ENCODE measurements at regions not wholly inside any gene's neighbourhood (a gene's known extent, or its start where the extent isn't known, plus 50 kb on each side); places are given as distances from the start of the nearest gene placed in this dataset.
"Not testable (repeated sequence)": the region's sequence is repeated elsewhere in the genome, so short reads cannot be mapped to it uniquely, and the experiment has no call there.

- not testable (repeated sequence) for DNase-seq
Observed at GRCh38 chr2:91575701-91576100, 2884.2 kb downstream of the RPIA start.

GRCh38 chr2:91577406-91577805 is 2885.9 kb downstream of the RPIA start:
- not testable (repeated sequence) for DNase-seq

GRCh38 chr2:91578678-91579077 is 2887.2 kb downstream of the RPIA start:
- not testable (repeated sequence) for DNase-seq

- not testable (repeated sequence) for DNase-seq
Observed at GRCh38 chr2:91579555-91579954, 2888.1 kb downstream of the RPIA start.

- not testable (repeated sequence) for DNase-seq
Observed at GRCh38 chr2:91580043-91580442, 2888.6 kb downstream of the RPIA start.

- DNase-seq, result not testable (repeated sequence)
Observed at GRCh38 chr2:91587098-91587497, 2895.6 kb downstream of the RPIA start.

GRCh38 chr2:91587908-91588535 is 2896.5 kb downstream of the RPIA start:
- not testable (repeated sequence) for DNase-seq

GRCh38 chr2:91588782-91589223 is 2897.3 kb downstream of the RPIA start:
- DNase-seq, result not testable (repeated sequence)

GRCh38 chr2:91589454-91590328 is 2898.2 kb downstream of the RPIA start:
- DNase-seq, result not testable (repeated sequence)

- not testable (repeated sequence) for DNase-seq
Observed at GRCh38 chr2:91590381-91590780, 2898.9 kb downstream of the RPIA start.

GRCh38 chr2:91591066-91591465 is 2899.6 kb downstream of the RPIA start:
- DNase-seq, result not testable (repeated sequence)

- not testable (repeated sequence) for DNase-seq
Observed at GRCh38 chr2:91597436-91597835, 2906.0 kb downstream of the RPIA start.

GRCh38 chr2:91598519-91598918 is 2907.0 kb downstream of the RPIA start:
- DNase-seq, result not testable (repeated sequence)

- not testable (repeated sequence) for DNase-seq
Observed at GRCh38 chr2:91599000-91599399, 2907.5 kb downstream of the RPIA start.

GRCh38 chr2:91602860-91603259 is 2911.4 kb downstream of the RPIA start:
- DNase-seq, result not testable (repeated sequence)

- not testable (repeated sequence) for DNase-seq
Observed at GRCh38 chr2:91603996-91604395, 2912.5 kb downstream of the RPIA start.

- DNase-seq, result not testable (repeated sequence)
Observed at GRCh38 chr2:91604629-91605028, 2913.2 kb downstream of the RPIA start.

- not testable (repeated sequence) for DNase-seq
Observed at GRCh38 chr2:91623739-91624138, 2932.3 kb downstream of the RPIA start.

GRCh38 chr2:91628471-91628870 is 2937.0 kb downstream of the RPIA start:
- DNase-seq, result not testable (repeated sequence)

GRCh38 chr2:91657193-91657592 is 2965.7 kb downstream of the RPIA start:
- DNase-seq, result not testable (repeated sequence)

GRCh38 chr2:91658336-91658735 is 2966.9 kb downstream of the RPIA start:
- not testable (repeated sequence) for DNase-seq

- not testable (repeated sequence) for DNase-seq
Observed at GRCh38 chr2:91659189-91659916, 2967.9 kb downstream of the RPIA start.

- DNase-seq, result not testable (repeated sequence)
Observed at GRCh38 chr2:91659917-91660275, 2968.4 kb downstream of the RPIA start.
